PC-3 (cell line): ENCODE measurements at regions not wholly inside any gene's neighbourhood (a gene's known extent, or its start where the extent isn't known, plus 50 kb on each side); places are given as distances from the start of the nearest gene placed in this dataset.

Experiments used
- ATAC-seq: fragments of 200-7000 bp; cut with Tn5 transposase; 2 replicates; pipeline ENCODE4 v1.9.1; 2020; ENCODE audit warnings: mild to moderate bottlenecking, moderate library complexity
- BruUV-seq: library from RNA; stranded (reverse); fragments of 400-500 nt; replicated peaks from 2 replicates; lab custom pipeline; 2021; lab: Mats Ljungman, UMichigan
- CTCF ChIA-PET: fragments of 300-600 bp; sonication (Branson Sonifier 250); formaldehyde crosslinking; loops from one replicate; lab custom pipeline; 2022; ENCODE audit warnings: antibody characterized with exemption; lab: Charles Lee
- POLR2A ChIA-PET: fragments of 300-600 bp; sonication (Branson Sonifier 250); formaldehyde crosslinking; loops from one replicate; lab custom pipeline; 2022; ENCODE audit warnings: antibody characterized with exemption; ENCODE audit not compliant: unreplicated experiment; lab: Charles Lee
- DNase-seq: peaks from one replicate; pipeline ENCODE4 v3.0.0-alpha.2; 2015
- H2AFZ ChIP-seq: fragments of 300-600 bp; sonication (generic); 2 replicates; pipeline ENCODE4 v1.6.0; 2016; ENCODE audit warnings: antibody characterized with exemption, low read length
- H3F3A ChIP-seq: fragments of 300-600 bp; sonication (generic); one replicate; pipeline ENCODE4 v1.6.0; 2017; ENCODE audit warnings: antibody characterized with exemption, low read length, control low read depth, mild to moderate bottlenecking; ENCODE audit not compliant: unreplicated experiment
- H3K27ac ChIP-seq: fragments of 300-600 bp; sonication (generic); 2 replicates; pipeline ENCODE4 v1.5.1; 2016; ENCODE audit warnings: mild to moderate bottlenecking, low read length
- H3K27me3 ChIP-seq: fragments of 300-600 bp; sonication (generic); 2 replicates; pipeline ENCODE4 v1.6.1; 2016; ENCODE audit warnings: low read length, mixed read lengths
- H3K36me3 ChIP-seq: fragments of 300-600 bp; sonication (generic); 2 replicates; pipeline ENCODE4 v1.6.1; 2016; ENCODE audit warnings: low read depth, mixed run types, low read length, mixed read lengths
- H3K4me1 ChIP-seq: fragments of 300-600 bp; sonication (generic); 2 replicates; pipeline ENCODE4 v1.5.1; 2016; ENCODE audit warnings: low read length; ENCODE audit not compliant: insufficient read depth
- H3K4me2 ChIP-seq: fragments of 300-600 bp; sonication (generic); 2 replicates; pipeline ENCODE4 v1.6.0; 2016; ENCODE audit warnings: low read length
- H3K4me3 ChIP-seq: fragments of 300-600 bp; sonication (generic); 2 replicates; pipeline ENCODE4 v1.5.1; 2016; ENCODE audit warnings: mild to moderate bottlenecking, low read length, mixed read lengths
- H3K79me2 ChIP-seq: fragments of 300-600 bp; sonication (generic); 2 replicates; pipeline ENCODE4 v1.6.1; 2017; ENCODE audit warnings: low read length, mixed read lengths
- H3K9ac ChIP-seq: fragments of 300-600 bp; sonication (generic); 2 replicates; pipeline ENCODE4 v1.6.0; 2016; ENCODE audit warnings: mild to moderate bottlenecking, low read length
- H3K9me2 ChIP-seq: fragments of 300-600 bp; sonication (generic); replicated peaks from 2 replicates; pipeline ENCODE4 v1.6.1; 2016; ENCODE audit warnings: mixed run types, low read length, mixed read lengths
- H3K9me3 ChIP-seq: fragments of 300-600 bp; sonication (generic); 2 replicates; pipeline ENCODE4 v1.6.1; 2016; ENCODE audit warnings: low read length, mixed read lengths
- H4K20me1 ChIP-seq: fragments of 300-600 bp; sonication (generic); 2 replicates; pipeline ENCODE4 v1.6.1; 2016; ENCODE audit warnings: low read length, mixed read lengths
- CTCF ChIP-seq: fragments of 300-600 bp; sonication (generic); conservative IDR thresholded peaks from 2 replicates; pipeline ENCODE4 v1.5.1; 2017; ENCODE audit warnings: antibody characterized with exemption, low read depth, mild to moderate bottlenecking, low read length
- EZH2 ChIP-seq: fragments of 300-600 bp; sonication (generic); IDR thresholded peaks from one replicate; pipeline ENCODE4 v1.6.1; 2017; ENCODE audit warnings: antibody characterized with exemption, mild to moderate bottlenecking, low read length; ENCODE audit not compliant: unreplicated experiment
- EZH2phosphoT487 ChIP-seq: fragments of 300-600 bp; sonication (generic); IDR thresholded peaks from 2 replicates; pipeline ENCODE4 v1.6.1; 2018; ENCODE audit warnings: mild to moderate bottlenecking, antibody characterized with exemption, low read length, borderline replicate concordance
- intact Hi-C: fragments of 100-400 bp; cut with micrococcal nuclease; formaldehyde crosslinking; loops from 2 replicates; pipeline ENCODE4 v1.9.0; 2023

DNA sequence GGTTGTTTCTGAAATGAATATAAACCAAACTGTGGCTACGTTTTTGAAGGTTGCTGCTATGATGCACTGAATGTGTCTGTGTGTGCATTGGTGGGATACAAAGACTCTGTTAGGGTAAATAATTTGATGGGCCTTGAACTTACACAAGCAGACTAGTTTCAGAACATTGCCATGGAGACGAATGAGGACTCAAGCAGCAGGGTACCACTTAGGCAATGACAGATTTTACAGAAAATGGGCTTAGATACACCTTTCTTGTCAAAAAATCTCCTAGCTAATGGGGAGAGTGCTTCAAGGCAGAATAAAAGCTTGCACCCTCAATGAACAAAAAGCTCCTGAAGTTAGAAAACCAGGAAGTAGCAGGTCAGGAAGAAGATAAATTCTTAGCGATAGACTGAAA is 55.7 kb downstream of the IER5 start:
- Histone ChIP-seq H3K79me2 (no peaks in the 10 kb centered on the region), H2AFZ (no peak overlapping the region), H3K9me2 (no peaks in the 10 kb centered on the region), H3K36me3 (no peaks in the 10 kb centered on the region), H3K27me3 (no peaks in the 10 kb centered on the region), H3K9me3 (no peaks in the 10 kb centered on the region), H3K4me3 (no peak overlapping the region), H3K4me1 (peaks cover 30% of the 10 kb centered on the region), H4K20me1 (no peaks in the 10 kb centered on the region), H3K4me2 (no peak overlapping the region), H3F3A (peaks cover 8% of the 10 kb centered on the region), H3K9ac (no peak overlapping the region), H3K27ac (no peak overlapping the region)
- TF ChIP-seq EZH2phosphoT487 (no peak), CTCF (no peak)
- CTCF ChIA-PET: interaction anchor here (0.8 kb wide), 1 partner anchor 263 kb away, joined by 4 read pairs; no protein-coding TSS in a partner anchor
- no TSS peak for BruUV-seq
- intact Hi-C loops: loop anchor here (5.0 kb wide), 1 partner anchor 122 kb away; the partner anchor contains the start of gene STX6
- DNase-seq (no peak), ATAC-seq (no peak)
- POLR2A ChIA-PET: no interaction called here

- H3K4me1 ChIP-seq: no peaks in the 10 kb centered on the region
- no peak overlapping the region for H3K4me3 ChIP-seq
- DNase-seq (no peak), ATAC-seq (no peak)
- ChIA-PET CTCF (no interaction called here), POLR2A (no interaction called here)
- no peaks in the 10 kb centered on the region for H4K20me1 ChIP-seq
- H3K9me3 ChIP-seq: no peaks in the 10 kb centered on the region
- no peak overlapping the region for H3K9ac ChIP-seq
- no peaks in the 10 kb centered on the region for H3K79me2 ChIP-seq
- no peak for TF ChIP-seq EZH2phosphoT487
- TF ChIP-seq EZH2: no peak
- no peak for TF ChIP-seq CTCF
- no peaks in the 10 kb centered on the region for H3K27me3 ChIP-seq
- intact Hi-C loops: no loop called here
- no peak overlapping the region for H2AFZ ChIP-seq
- H3F3A ChIP-seq: no peaks in the 10 kb centered on the region
- H3K27ac ChIP-seq: no peak overlapping the region
- H3K4me2 ChIP-seq: no peak overlapping the region
- H3K9me2 ChIP-seq: no peaks in the 10 kb centered on the region
- H3K36me3 ChIP-seq: no peaks in the 10 kb centered on the region
- no TSS peak for BruUV-seq
Measured at GRCh38 chr1:181148636-181149035, 60.1 kb downstream of the IER5 start.

DNA sequence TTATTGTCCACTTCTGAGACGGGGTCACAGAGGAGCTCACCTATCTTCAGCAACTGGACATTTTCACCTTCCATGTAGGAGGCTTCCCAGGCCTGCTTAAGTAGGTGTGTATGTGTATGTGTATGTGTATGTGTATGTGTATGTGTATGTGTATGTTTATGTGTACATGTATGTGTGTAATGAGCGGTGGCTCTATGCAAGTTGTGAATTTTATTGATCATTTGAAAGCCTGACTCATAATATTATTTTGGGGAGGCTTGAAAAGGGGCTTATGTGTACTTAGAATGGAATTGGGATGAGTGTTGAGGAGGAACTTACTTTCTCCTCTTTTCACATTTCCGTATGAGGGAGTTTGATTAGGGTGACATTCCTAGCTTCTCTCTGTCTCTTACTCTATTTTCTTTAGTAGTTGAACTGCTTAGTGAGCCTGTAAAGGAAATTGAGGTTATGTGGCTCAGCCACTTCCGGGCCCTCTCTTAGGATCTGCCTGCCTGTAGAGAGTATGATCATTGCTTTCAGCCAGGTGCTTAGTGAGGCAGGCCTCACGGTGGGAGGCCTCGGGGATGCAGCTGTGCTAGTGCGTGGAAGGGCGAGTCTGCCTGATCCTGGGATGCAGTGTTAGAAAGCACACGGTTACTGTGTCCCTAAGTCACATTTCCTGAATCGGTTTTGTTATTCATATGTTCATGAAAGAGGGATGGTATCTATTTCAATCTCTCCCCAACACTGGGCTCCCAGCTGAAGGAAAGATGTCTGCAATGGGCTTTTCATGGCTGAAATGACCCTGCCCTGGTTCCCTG is 61.0 kb downstream of the IER5 start:
- Histone ChIP-seq H3K9me3 (no peaks in the 10 kb centered on the region), H3K9me2 (no peaks in the 10 kb centered on the region), H3K9ac (no peak overlapping the region), H3K27ac (no peak overlapping the region), H3K36me3 (no peaks in the 10 kb centered on the region), H3K79me2 (no peaks in the 10 kb centered on the region), H3K4me1 (no peaks in the 10 kb centered on the region), H2AFZ (no peak overlapping the region), H4K20me1 (no peaks in the 10 kb centered on the region), H3K4me2 (no peak overlapping the region), H3K4me3 (no peak overlapping the region), H3K27me3 (no peaks in the 10 kb centered on the region), H3F3A (no peaks in the 10 kb centered on the region)
- DNase-seq (no peak), ATAC-seq (no peak)
- no TSS peak for BruUV-seq
- CTCF ChIA-PET: no interaction called here
- intact Hi-C loops: no loop called here
- TF ChIP-seq CTCF (no peak), EZH2 (no peak), EZH2phosphoT487 (no peak)
- POLR2A ChIA-PET: no interaction called here
